22Rv1 (cell line): ENCODE measurements at regions not wholly inside any gene's neighbourhood (a gene's known extent, or its start where the extent isn't known, plus 50 kb on each side); places are given as distances from the start of the nearest gene placed in this dataset.

Source experiments
- ZFX ChIP-seq: fragments of 450-650 bp; IDR thresholded peaks from 2 replicates; pipeline ENCODE4 v1.6.1; 2017; ENCODE audit warnings: antibody characterized with exemption, borderline replicate concordance
- TF ChIP-seq, protein P1 (sequence below): fragments of 450-650 bp; IDR thresholded peaks from 2 replicates; pipeline ENCODE4 v1.5.1; 2017; ENCODE audit warnings: mild to moderate bottlenecking

DNA sequence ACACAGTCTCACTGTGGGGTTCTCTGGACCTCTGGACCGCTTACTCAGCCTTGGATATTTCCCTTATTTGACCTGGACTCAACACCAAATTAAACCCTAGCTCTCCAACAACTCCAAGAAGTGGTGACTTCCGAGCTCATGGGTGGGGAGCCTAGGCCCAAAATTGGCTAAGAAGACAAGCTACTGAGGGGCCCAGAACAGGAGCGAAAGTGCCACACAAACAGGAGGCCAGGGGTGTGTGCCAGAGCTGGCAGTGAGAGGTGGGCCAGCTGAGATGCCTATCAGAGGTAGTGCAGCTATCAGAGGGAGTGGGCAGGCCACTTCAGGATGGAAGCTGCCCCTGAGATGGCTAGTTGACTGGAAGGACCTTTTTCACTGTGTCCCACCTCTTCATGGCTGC lies 151.1 kb upstream of the PRR20G start:
- TF ChIP-seq, protein P1, sequence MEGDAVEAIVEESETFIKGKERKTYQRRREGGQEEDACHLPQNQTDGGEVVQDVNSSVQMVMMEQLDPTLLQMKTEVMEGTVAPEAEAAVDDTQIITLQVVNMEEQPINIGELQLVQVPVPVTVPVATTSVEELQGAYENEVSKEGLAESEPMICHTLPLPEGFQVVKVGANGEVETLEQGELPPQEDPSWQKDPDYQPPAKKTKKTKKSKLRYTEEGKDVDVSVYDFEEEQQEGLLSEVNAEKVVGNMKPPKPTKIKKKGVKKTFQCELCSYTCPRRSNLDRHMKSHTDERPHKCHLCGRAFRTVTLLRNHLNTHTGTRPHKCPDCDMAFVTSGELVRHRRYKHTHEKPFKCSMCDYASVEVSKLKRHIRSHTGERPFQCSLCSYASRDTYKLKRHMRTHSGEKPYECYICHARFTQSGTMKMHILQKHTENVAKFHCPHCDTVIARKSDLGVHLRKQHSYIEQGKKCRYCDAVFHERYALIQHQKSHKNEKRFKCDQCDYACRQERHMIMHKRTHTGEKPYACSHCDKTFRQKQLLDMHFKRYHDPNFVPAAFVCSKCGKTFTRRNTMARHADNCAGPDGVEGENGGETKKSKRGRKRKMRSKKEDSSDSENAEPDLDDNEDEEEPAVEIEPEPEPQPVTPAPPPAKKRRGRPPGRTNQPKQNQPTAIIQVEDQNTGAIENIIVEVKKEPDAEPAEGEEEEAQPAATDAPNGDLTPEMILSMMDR = no peak
- TF ChIP-seq ZFX = no peak
